IPS-20b (cell line): ENCODE measurements at regions not wholly inside any gene's neighbourhood (a gene's known extent, or its start where the extent isn't known, plus 50 kb on each side); places are given as distances from the start of the nearest gene placed in this dataset.

ENCODE experiments used
- H3K27ac ChIP-seq: one replicate; pipeline ENCODE4 v1.5.1; 2013; ENCODE audit warnings: low read length
- H3K27me3 ChIP-seq: 2 replicates; pipeline ENCODE4 v1.6.1; 2013; ENCODE audit warnings: mild to moderate bottlenecking, low read length, inconsistent platforms; ENCODE audit not compliant: insufficient read depth
- H3K36me3 ChIP-seq: 2 replicates; pipeline ENCODE4 v1.6.1; 2013; ENCODE audit warnings: low read depth, mild to moderate bottlenecking, inconsistent platforms, low read length, moderate library complexity; ENCODE audit not compliant: insufficient read depth
- H3K4me1 ChIP-seq: 2 replicates; pipeline ENCODE4 v1.6.1; 2013; ENCODE audit warnings: mild to moderate bottlenecking, control low read depth, inconsistent platforms, low read length, moderate library complexity; ENCODE audit not compliant: insufficient read depth
- H3K4me3 ChIP-seq: 2 replicates; pipeline ENCODE4 v1.5.1; 2013; ENCODE audit warnings: mild to moderate bottlenecking, low read length, inconsistent platforms
- H3K9ac ChIP-seq: 2 replicates; pipeline ENCODE4 v1.6.1; 2013; ENCODE audit warnings: low read depth, mild to moderate bottlenecking, inconsistent platforms, low read length, moderate library complexity
- H3K9me3 ChIP-seq: 2 replicates; pipeline ENCODE4 v1.6.1; 2013; ENCODE audit warnings: mild to moderate bottlenecking, low read depth, low read length, inconsistent platforms; ENCODE audit not compliant: insufficient read depth

DNA sequence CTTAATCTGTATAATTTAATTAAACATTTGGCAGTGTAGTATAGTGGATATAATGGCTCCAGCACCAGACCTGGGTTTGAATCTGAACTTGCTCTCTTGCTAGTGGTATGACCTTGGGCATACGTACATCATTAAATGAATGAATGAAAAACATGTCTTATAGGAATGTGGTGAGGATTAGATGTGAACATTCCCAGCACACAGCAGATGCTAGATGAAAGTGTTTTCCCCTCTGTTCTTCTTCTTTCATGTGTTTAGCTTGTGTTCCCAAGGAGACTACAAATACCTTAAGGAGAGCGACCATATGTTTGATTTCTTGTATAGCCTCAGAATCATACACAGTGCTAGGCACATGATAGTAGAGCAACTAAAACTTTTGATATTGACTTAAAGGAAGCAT is 56.5 kb downstream of the CT47B1 start:
- Histone ChIP-seq H3K4me1 (no peaks in the 10 kb centered on the region), H3K9me3 (no peaks in the 10 kb centered on the region), H3K36me3 (no peaks in the 10 kb centered on the region), H3K4me3 (no peak overlapping the region), H3K27ac (no peak overlapping the region), H3K27me3 (peaks cover 78% of the 10 kb centered on the region), H3K9ac (no peak overlapping the region)

DNA sequence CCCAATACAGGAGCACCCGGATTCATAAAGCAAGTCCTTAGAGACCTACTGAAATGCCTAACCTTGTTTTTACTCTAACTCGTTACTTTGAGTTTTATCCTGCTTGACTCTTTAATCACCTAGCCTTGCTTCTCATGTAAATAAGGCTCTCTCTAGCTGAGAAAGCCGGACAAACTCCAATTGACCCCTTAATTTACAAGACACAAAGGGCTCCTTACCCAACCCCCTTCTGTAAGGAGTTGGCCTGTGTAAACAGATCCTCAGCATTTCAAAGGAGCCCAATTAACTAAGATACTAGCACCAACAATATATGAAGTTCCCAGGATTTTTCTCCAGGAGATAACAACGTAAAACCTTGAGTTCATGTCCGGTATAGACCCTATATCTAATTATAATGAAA is 61.7 kb downstream of the CT47B1 start:
- H3K27me3 ChIP-seq, result peaks cover 80% of the 10 kb centered on the region
- H3K4me3 ChIP-seq, result no peak overlapping the region
- no peak overlapping the region for H3K9ac ChIP-seq
- H3K36me3 ChIP-seq, result no peaks in the 10 kb centered on the region
- peaks cover 8% of the 10 kb centered on the region; the same call in 1 of the 2 replicates for H3K9me3 ChIP-seq
- no peak overlapping the region for H3K27ac ChIP-seq
- no peaks in the 10 kb centered on the region for H3K4me1 ChIP-seq

DNA sequence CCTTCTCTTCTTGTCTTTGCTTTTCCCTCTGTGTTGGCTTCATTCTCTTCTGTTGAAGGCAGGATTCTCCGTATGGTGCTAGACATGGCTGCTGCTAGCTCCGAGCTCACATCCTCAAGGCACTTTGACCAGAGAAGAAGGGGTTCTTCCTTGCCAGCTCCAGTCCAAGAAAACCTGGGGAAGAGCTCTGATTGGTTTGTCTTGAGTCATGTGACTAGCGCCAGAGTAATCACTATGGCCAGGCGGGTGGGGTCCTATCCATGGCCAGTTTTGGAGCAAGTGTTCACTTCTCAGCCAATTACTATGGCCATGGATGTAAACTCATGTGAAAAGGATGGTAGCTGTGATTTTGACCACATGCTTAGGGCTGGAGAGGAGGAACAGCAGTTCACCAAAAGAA is 74.2 kb downstream of the CT47B1 start:
- H3K4me3 ChIP-seq, result no peak overlapping the region
- no peaks in the 10 kb centered on the region for H3K9me3 ChIP-seq
- H3K27me3 ChIP-seq, result peaks cover 86% of the 10 kb centered on the region
- no peaks in the 10 kb centered on the region for H3K4me1 ChIP-seq
- H3K27ac ChIP-seq, result no peak overlapping the region
- no peaks in the 10 kb centered on the region for H3K36me3 ChIP-seq
- H3K9ac ChIP-seq, result no peak overlapping the region

DNA sequence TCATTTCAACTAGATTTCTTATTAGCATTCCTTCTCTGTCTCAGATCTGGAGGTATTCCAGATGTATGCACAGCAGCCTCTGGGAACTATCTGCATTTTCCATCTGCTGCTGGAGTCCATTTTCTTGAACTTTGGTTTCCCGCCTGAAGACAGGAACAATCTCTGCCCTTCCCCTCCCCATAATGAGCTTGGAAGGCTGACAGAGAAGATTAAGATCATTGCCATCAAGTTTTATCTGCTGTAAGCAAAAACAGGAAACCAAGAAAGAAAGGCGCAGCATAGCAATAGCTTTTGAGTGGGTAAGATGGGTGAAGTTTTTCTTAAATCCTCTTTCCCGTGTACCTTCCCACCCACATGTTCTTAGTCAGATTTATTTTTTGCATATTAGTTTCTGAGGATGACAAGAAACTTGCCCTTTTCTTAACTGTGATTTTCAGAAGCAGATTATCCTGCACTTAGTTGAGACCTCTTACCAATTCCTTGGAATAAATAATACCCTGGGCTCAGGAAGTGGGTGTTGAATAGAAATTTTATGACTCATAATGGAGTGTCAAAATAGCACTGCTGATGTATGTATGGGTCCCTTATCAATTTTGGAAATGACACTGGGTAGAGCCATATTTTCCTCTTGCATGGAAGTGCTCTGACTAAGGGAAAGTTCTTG is 78.3 kb downstream of the CT47B1 start:
- Histone ChIP-seq H3K27me3 (peaks cover 72% of the 10 kb centered on the region), H3K4me3 (no peak overlapping the region), H3K9me3 (no peaks in the 10 kb centered on the region), H3K9ac (no peak overlapping the region), H3K4me1 (no peaks in the 10 kb centered on the region), H3K27ac (no peak overlapping the region), H3K36me3 (no peaks in the 10 kb centered on the region)

DNA sequence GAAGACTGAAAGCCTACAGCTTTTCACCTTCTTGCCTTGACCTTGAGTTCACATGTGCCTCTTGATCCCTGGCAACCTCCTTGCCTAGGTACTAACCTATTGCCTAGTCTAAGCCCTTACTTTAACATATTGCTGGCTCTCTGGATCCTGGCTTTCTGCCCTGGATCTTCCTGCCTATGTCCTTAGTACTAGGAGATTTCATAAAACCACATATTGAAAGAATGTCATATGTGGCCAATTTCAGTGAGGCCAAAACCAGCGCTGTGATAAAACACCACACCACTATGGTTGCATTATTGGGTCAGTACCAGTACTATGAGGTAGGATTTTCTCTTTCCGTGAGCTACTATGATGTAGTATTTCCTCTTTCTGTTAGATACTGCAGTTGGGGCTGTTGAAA is 80.4 kb downstream of the CT47B1 start:
- Histone ChIP-seq H3K36me3 (no peaks in the 10 kb centered on the region), H3K27ac (no peak overlapping the region), H3K27me3 (peaks cover 63% of the 10 kb centered on the region), H3K9me3 (no peaks in the 10 kb centered on the region), H3K4me1 (no peaks in the 10 kb centered on the region), H3K4me3 (no peak overlapping the region), H3K9ac (no peak overlapping the region)

DNA sequence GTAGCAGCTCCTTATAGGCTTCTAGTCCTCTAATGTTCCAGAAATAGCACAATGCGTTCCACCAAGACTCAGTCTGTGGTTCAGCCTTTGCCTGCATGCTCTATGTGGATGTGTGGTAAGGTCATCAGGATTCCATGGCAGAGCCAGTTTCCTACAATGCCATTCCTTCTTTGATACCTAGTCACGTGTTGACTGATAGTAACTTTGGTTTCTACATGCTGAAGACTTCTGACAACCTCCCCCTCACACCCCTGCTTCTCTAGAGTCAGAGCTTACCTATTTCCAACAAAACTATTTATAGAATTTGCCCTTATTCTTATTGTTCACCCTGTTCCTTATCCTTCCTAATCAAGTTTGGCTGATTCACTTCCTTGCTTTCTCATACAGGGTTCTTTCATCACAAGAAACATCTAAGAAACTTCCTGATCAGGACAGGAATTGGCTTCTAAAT is 81.1 kb downstream of the CT47B1 start:
- Histone ChIP-seq H3K9me3 (no peaks in the 10 kb centered on the region), H3K4me3 (no peak overlapping the region), H3K4me1 (no peaks in the 10 kb centered on the region), H3K36me3 (no peaks in the 10 kb centered on the region), H3K9ac (no peak overlapping the region), H3K27ac (no peak overlapping the region), H3K27me3 (peaks cover 58% of the 10 kb centered on the region)

- H3K9ac ChIP-seq, result no peak overlapping the region
- no peak overlapping the region for H3K4me3 ChIP-seq
- H3K27ac ChIP-seq, result no peak overlapping the region
- H3K27me3 ChIP-seq, result peaks cover 43% of the 10 kb centered on the region
- H3K9me3 ChIP-seq, result no peaks in the 10 kb centered on the region
- H3K4me1 ChIP-seq, result no peaks in the 10 kb centered on the region
- H3K36me3 ChIP-seq, result no peaks in the 10 kb centered on the region
Measured at GRCh38 chrX:120793098-120793497, 82.6 kb downstream of the CT47B1 start.

GRCh38 chrX:120791013-120791643 is 84.5 kb downstream of the CT47B1 start:
- Histone ChIP-seq H3K4me1 (no peaks in the 10 kb centered on the region), H3K9me3 (no peaks in the 10 kb centered on the region), H3K27ac (no peak overlapping the region), H3K9ac (no peak overlapping the region), H3K27me3 (peaks cover 26% of the 10 kb centered on the region), H3K36me3 (no peaks in the 10 kb centered on the region), H3K4me3 (no peak overlapping the region)

GRCh38 chrX:120790552-120790951 is 85.1 kb downstream of the CT47B1 start:
- H3K27me3 ChIP-seq, result peaks cover 21% of the 10 kb centered on the region; the same call in 1 of the 2 replicates
- no peak overlapping the region for H3K27ac ChIP-seq
- no peaks in the 10 kb centered on the region for H3K36me3 ChIP-seq
- no peaks in the 10 kb centered on the region for H3K9me3 ChIP-seq
- no peaks in the 10 kb centered on the region for H3K4me1 ChIP-seq
- no peak overlapping the region for H3K4me3 ChIP-seq
- H3K9ac ChIP-seq, result no peak overlapping the region

DNA sequence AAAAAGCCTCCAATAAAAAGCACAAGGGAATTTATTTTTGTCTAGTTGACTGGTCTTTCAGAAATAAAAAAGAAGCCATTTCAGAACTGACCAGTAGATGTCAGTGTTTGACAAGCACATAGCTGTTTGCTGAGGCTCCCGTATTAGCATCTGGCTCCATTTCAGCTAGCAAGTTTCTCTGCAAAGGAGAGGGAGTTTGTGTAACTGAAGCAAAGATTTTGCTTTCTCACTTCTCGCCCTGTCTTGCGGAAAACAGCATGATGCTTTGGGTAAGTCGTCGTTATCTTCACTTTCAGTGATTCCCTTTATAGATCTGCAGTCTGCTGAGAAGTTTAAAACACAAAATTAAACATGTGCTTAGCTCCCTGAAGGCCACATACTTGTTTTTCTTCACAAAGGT is 85.5 kb downstream of the CT47B1 start:
- Histone ChIP-seq H3K4me3 (no peak overlapping the region), H3K27ac (no peak overlapping the region), H3K36me3 (no peaks in the 10 kb centered on the region), H3K27me3 (peaks cover 17% of the 10 kb centered on the region; the same call in 1 of the 2 replicates), H3K9ac (no peak overlapping the region), H3K9me3 (no peaks in the 10 kb centered on the region), H3K4me1 (no peaks in the 10 kb centered on the region)

GRCh38 chrX:120781403-120781802 is 94.3 kb downstream of the CT47B1 start:
- no peaks in the 10 kb centered on the region for H3K9me3 ChIP-seq
- no peak overlapping the region for H3K9ac ChIP-seq
- no peaks in the 10 kb centered on the region for H3K36me3 ChIP-seq
- H3K4me3 ChIP-seq, result no peak overlapping the region
- H3K4me1 ChIP-seq, result no peaks in the 10 kb centered on the region
- no peak overlapping the region for H3K27ac ChIP-seq
- no peaks in the 10 kb centered on the region; the same call in 1 of the 2 replicates for H3K27me3 ChIP-seq

DNA sequence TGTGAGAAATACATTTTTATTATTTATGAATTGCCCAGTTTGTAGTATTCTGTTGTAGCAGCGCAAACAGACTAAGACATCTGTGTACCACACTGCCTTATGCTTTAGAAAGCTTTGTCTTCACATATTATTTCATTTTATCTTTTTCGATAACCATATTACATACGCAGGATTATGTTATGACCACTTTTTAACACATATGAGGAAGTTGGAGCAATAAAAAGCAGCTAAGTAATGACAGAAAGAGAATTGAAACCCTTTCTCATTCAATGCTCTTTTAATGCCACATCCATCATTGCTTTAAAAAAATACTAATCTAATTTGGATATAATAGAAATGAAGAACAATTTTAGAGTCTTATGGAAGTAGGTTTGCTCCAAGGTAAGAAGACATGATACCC is 99.7 kb downstream of the CT47B1 start:
- no peaks in the 10 kb centered on the region for H3K36me3 ChIP-seq
- no peak overlapping the region for H3K9ac ChIP-seq
- no peak overlapping the region for H3K4me3 ChIP-seq
- no peaks in the 10 kb centered on the region for H3K27me3 ChIP-seq
- no peaks in the 10 kb centered on the region for H3K4me1 ChIP-seq
- no peak overlapping the region for H3K27ac ChIP-seq
- H3K9me3 ChIP-seq, result no peaks in the 10 kb centered on the region
